Mesothelial cell of epicardium (in vitro differentiated cells): ENCODE measurements at regions not wholly inside any gene's neighbourhood (a gene's known extent, or its start where the extent isn't known, plus 50 kb on each side); places are given as distances from the start of the nearest gene placed in this dataset.

ENCODE experiments used
- DNase-seq, 2 experiments: peaks; one replicate each; pipeline ENCODE4 v3.0.0; 2021; ENCODE audit warnings: low spot score in 2 of 2; ENCODE audit not compliant: unreplicated experiment in 2 of 2
- H3K27ac Mint-ChIP-seq: 2 replicates; pipeline ENCODE4 v1.8.0; 2021; ENCODE audit warnings: mixed read lengths
- H3K27me3 Mint-ChIP-seq: 2 replicates; pipeline ENCODE4 v1.8.0; 2021; ENCODE audit warnings: low read depth, mixed read lengths
- H3K36me3 Mint-ChIP-seq: 2 replicates; pipeline ENCODE4 v1.8.0; 2021; ENCODE audit warnings: mixed read lengths
- H3K4me1 Mint-ChIP-seq: 2 replicates; pipeline ENCODE4 v1.8.0; 2021; ENCODE audit warnings: mixed read lengths
- H3K4me3 Mint-ChIP-seq: 2 replicates; pipeline ENCODE4 v1.8.0; 2021; ENCODE audit warnings: mild to moderate bottlenecking, moderate library complexity, mixed read lengths
- H3K9me3 Mint-ChIP-seq: 2 replicates; pipeline ENCODE4 v1.8.0; 2021; ENCODE audit warnings: mixed read lengths
- CTCF ChIP-seq: fragments of 200-600 bp; sonication (generic); IDR thresholded peaks from one replicate; pipeline ENCODE4 v1.5.0; 2021; ENCODE audit warnings: antibody characterized with exemption; ENCODE audit not compliant: unreplicated experiment

DNA sequence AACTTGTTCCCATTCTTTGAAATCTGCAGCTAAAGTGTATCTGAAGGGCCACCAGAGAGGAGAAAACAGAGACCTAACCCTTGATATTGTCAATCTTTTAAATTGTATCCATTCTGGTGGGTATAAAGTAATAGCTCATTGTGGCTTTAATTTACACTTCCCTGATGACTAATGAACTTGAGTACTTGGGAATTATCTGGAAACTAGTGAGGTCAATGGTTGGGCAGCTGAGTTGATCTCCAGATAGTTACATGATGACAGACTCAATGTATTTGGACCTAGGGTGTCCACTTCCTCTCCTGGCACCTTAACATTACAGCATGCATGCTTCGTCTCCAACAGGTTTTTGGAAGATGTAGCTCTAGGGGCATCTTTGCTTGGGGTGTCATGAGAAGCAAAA, 195.2 kb downstream of the PDCD6IP start:
- H3K4me3 Mint-ChIP-seq, result no peak overlapping the region
- peaks cover 14% of the 10 kb centered on the region for H3K9me3 Mint-ChIP-seq

GRCh38 chr3:33994568-33994967, 196.1 kb downstream of the PDCD6IP start:
- DNase-seq, result no peak
- H3K27me3 Mint-ChIP-seq, result peaks cover 8% of the 10 kb centered on the region
- no peak for TF ChIP-seq CTCF
- no peak overlapping the region for H3K27ac Mint-ChIP-seq
- no peaks in the 10 kb centered on the region for H3K36me3 Mint-ChIP-seq
- H3K4me3 Mint-ChIP-seq, result no peak overlapping the region
- H3K4me1 Mint-ChIP-seq, result no peaks in the 10 kb centered on the region
- H3K9me3 Mint-ChIP-seq, result peaks cover 13% of the 10 kb centered on the region

More for the DNA sequence above, 195.2 kb downstream of the PDCD6IP start:
- H3K27me3 Mint-ChIP-seq, result peaks cover 9% of the 10 kb centered on the region
- no peak for TF ChIP-seq CTCF
- no peak overlapping the region for H3K27ac Mint-ChIP-seq
- DNase-seq, result no peak
- H3K4me1 Mint-ChIP-seq, result no peaks in the 10 kb centered on the region
- H3K36me3 Mint-ChIP-seq, result no peaks in the 10 kb centered on the region

DNA sequence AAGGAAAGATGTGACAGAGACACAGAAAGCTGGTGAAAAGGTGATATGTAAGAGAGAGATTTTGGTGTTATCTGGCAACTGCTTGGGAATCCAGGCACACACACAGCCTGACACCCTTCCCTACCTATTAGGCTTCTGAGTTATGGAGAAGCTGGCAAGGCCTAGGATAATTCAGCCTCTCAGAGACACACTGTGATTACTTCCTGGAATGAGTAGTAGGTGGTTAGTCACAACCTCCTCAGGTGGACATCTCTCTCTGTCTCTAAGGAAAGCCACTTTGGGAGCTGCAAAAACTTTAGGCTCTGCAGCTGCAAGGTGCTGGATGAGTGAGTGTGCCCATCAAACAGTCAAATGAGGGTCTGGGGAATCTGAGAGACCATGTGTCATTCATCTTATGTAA, 201.9 kb downstream of the PDCD6IP start:
- TF ChIP-seq CTCF, result no peak
- Mint-ChIP-seq H3K27me3 (peaks cover 10% of the 10 kb centered on the region), H3K27ac (no peak overlapping the region), H3K4me1 (no peaks in the 10 kb centered on the region), H3K36me3 (no peaks in the 10 kb centered on the region), H3K9me3 (peaks cover 9% of the 10 kb centered on the region), H3K4me3 (no peak overlapping the region)
- DNase-seq, result no peak

- Mint-ChIP-seq H3K4me3 (no peak overlapping the region), H3K27me3 (peaks cover 12% of the 10 kb centered on the region), H3K27ac (no peak overlapping the region), H3K9me3 (peaks cover 9% of the 10 kb centered on the region), H3K4me1 (no peaks in the 10 kb centered on the region), H3K36me3 (no peaks in the 10 kb centered on the region)
- DNase-seq, result no peak
- TF ChIP-seq CTCF, result no peak
Measured at GRCh38 chr3:34001022-34001421, 202.6 kb downstream of the PDCD6IP start.

DNA sequence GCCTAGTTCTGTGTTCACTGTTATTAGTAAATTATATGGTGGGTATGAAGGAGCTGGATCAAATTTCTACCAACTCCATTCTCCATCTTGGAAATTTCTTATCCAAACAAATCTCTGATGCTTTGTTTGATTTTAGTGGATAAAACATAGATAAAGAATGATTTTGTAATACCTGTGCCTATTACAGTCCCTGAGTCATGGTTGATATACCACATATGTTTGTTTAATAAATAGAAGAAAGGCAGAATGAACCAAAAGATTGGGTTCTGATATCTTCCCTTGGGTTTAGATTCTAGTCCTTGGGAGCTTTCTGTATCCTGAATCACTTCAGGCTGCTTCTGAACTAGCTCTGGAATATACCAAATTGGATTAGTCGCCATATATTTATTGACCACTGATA, 203.6 kb downstream of the PDCD6IP start:
- TF ChIP-seq CTCF, result no peak
- H3K27me3 Mint-ChIP-seq, result peaks cover 19% of the 10 kb centered on the region

DNA sequence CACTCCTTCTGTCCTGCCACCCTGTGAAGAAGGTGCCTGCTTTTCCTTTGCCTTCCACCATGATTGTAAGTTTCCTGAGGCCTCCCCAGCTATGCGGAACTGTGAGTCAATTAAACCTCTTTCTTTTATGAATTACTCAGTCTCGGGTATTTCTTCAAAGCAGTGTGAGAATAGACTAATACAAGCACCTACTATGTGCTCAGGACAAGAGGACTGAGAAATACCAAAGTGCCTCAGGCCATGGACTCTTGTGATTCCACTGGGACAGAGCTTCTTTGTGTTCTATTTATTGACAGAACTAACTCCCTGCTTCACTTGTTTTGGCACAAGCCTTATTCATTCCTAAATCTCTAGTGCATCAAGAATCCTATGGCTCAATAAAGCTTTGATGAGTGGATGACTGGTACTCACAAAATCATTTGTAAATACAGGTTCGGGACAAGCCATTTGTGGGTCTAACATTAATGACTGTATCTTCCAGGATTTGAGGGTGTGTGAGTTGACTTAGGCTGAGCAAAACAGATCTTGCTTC, 204.2 kb downstream of the PDCD6IP start:
- TF ChIP-seq CTCF, result no peak
- Mint-ChIP-seq H3K9me3 (no peaks in the 10 kb centered on the region), H3K4me1 (no peaks in the 10 kb centered on the region), H3K27me3 (peaks cover 19% of the 10 kb centered on the region), H3K36me3 (no peaks in the 10 kb centered on the region), H3K4me3 (no peak overlapping the region), H3K27ac (no peak overlapping the region)
- DNase-seq, result no peak

More for the DNA sequence above, 203.6 kb downstream of the PDCD6IP start:
- H3K27ac Mint-ChIP-seq, result no peak overlapping the region
- H3K4me1 Mint-ChIP-seq, result no peaks in the 10 kb centered on the region
- DNase-seq, result no peak
- H3K9me3 Mint-ChIP-seq, result no peaks in the 10 kb centered on the region
- no peaks in the 10 kb centered on the region for H3K36me3 Mint-ChIP-seq
- no peak overlapping the region for H3K4me3 Mint-ChIP-seq
